B cell (primary cell): ENCODE measurements at regions not wholly inside any gene's neighbourhood (a gene's known extent, or its start where the extent isn't known, plus 50 kb on each side); places are given as distances from the start of the nearest gene placed in this dataset.

Source experiments
- EZH2 ChIP-seq: IDR thresholded peaks from 2 replicates; pipeline ENCODE4 v1.6.1; 2012; ENCODE audit warnings: borderline replicate concordance, low read depth, mild to moderate bottlenecking, moderate library complexity, low read length; ENCODE audit not compliant: insufficient read depth, poor library complexity, severe bottlenecking
- TF ChIP-seq, protein P1 (sequence below): fragments of 200-600 bp; IDR thresholded peaks from one replicate; pipeline ENCODE4 v1.8.0; 2022; ENCODE audit warnings: antibody characterized with exemption, mild to moderate bottlenecking

DNA sequence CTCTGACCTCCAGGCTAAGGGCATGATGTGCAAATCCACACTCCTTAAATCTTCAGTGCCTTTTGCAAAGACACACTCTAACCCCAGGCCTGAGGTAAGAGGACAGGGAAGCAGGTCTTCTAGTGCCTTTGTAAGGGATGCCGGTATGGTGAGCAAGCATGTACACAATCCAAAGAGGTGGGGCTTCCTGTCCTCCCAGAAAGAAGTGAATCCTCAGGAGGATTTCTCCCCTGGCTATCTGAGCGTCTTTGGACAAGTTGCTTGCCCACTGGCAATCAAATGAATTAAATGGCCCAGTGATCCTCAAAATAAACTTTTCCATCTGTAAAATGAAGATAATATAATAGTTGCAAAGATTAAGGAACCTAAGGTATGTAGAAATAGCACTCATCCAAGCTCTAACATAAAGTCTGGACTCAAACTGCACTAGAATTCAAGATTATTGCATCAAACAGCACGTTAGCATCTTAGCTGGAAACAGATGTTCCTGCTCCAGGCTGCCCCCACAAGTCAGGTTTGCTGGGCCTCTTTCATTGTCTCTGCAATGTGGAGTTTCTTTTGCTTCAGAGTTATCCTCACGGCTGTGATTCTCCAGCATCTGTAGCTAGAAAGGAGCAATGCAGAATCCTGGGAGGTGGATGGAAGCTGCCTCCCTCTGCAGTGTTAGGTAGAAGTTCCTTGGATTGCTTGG lies 249.6 kb downstream of the TSHZ3 start:
- TF ChIP-seq, protein P1, sequence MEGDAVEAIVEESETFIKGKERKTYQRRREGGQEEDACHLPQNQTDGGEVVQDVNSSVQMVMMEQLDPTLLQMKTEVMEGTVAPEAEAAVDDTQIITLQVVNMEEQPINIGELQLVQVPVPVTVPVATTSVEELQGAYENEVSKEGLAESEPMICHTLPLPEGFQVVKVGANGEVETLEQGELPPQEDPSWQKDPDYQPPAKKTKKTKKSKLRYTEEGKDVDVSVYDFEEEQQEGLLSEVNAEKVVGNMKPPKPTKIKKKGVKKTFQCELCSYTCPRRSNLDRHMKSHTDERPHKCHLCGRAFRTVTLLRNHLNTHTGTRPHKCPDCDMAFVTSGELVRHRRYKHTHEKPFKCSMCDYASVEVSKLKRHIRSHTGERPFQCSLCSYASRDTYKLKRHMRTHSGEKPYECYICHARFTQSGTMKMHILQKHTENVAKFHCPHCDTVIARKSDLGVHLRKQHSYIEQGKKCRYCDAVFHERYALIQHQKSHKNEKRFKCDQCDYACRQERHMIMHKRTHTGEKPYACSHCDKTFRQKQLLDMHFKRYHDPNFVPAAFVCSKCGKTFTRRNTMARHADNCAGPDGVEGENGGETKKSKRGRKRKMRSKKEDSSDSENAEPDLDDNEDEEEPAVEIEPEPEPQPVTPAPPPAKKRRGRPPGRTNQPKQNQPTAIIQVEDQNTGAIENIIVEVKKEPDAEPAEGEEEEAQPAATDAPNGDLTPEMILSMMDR = no peak
- TF ChIP-seq EZH2 = no peak
